D721Med (cell line): ENCODE measurements at regions not wholly inside any gene's neighbourhood (a gene's known extent, or its start where the extent isn't known, plus 50 kb on each side); places are given as distances from the start of the nearest gene placed in this dataset.

Experiments used
- DNase-seq: peaks from one replicate; pipeline ENCODE4 v3.0.0; 2011; ENCODE audit warnings: low spot score; ENCODE audit not compliant: insufficient read length
- FAIRE-seq: peaks from 2 replicates; lab custom pipeline; 2011; peaks lifted over from hg19 to GRCh38; lab: Jason Lieb, UNC
- CTCF ChIP-seq: IDR thresholded peaks from 2 replicates; pipeline ENCODE4 v1.5.1; 2012; ENCODE audit warnings: mild to moderate bottlenecking, control low read depth; ENCODE audit not compliant: insufficient read depth; ENCODE audit errors: missing control alignments

GRCh38 chr4:16450724-16451123 is 224.5 kb upstream of the TAPT1 start:
- no peak for DNase-seq
- TF ChIP-seq CTCF: peak; percentile 22
- no peak for FAIRE-seq

GRCh38 chr4:16450031-16450430 is 223.8 kb upstream of the TAPT1 start:
- no peak for TF ChIP-seq CTCF
- FAIRE-seq (no peak), DNase-seq (no peak)

- no peak for TF ChIP-seq CTCF
- FAIRE-seq (no peak), DNase-seq (no peak)
These were observed 223.1 kb upstream of the TAPT1 start for GRCh38 chr4:16449406-16449805.

- DNase-seq (no peak), FAIRE-seq (no peak)
- TF ChIP-seq CTCF: no peak
These were observed 222.1 kb upstream of the TAPT1 start for GRCh38 chr4:16448241-16448840.

- peak; percentile 80 for TF ChIP-seq CTCF
- no peak for FAIRE-seq
These were observed 217.3 kb upstream of the TAPT1 start for GRCh38 chr4:16443504-16444088.

GRCh38 chr4:16442296-16442695 is 216.0 kb upstream of the TAPT1 start:
- FAIRE-seq (no peak), DNase-seq (no peak)
- no peak for TF ChIP-seq CTCF

More at GRCh38 chr4:16443504-16444088, 217.3 kb upstream of the TAPT1 start:
- no peak for DNase-seq

- no peak for FAIRE-seq
- TF ChIP-seq CTCF: no peak
- no peak for DNase-seq
These were observed 213.5 kb upstream of the TAPT1 start for GRCh38 chr4:16439768-16440167.
